Spleen (tissue), 11 donors: ENCODE measurements at regions not wholly inside any gene's neighbourhood (a gene's known extent, or its start where the extent isn't known, plus 50 kb on each side); places are given as distances from the start of the nearest gene placed in this dataset.

Source experiments
- DNase-seq: peaks from one replicate; pipeline ENCODE4 v3.0.0-alpha.2; 2020
- H3K27ac ChIP-seq, 8 donors: fragments of 200-600 bp; sonication (generic) in 7 of 8; 1 replicate in 4 of 8; 2 replicates in 4 of 8; pipeline versions ENCODE4 v1.5.0 to v1.8.0; 2016 to 2021; ENCODE audit warnings: inconsistent platforms in 4 of 8, mild to moderate bottlenecking in 4 of 8, moderate library complexity in 1 of 8
- H3K27me3 ChIP-seq, 7 donors: fragments of 200-600 bp; sonication (generic) in 6 of 7; replicated peaks in 1 of 7; 1 replicate in 4 of 7; 2 replicates in 3 of 7; pipeline versions ENCODE4 v1.5.0 to v1.8.0; 2016 to 2021; ENCODE audit warnings: inconsistent platforms in 3 of 7, mild to moderate bottlenecking in 1 of 7
- H3K36me3 ChIP-seq, 6 donors: fragments of 200-600 bp; sonication (generic) in 5 of 6; 1 replicate in 4 of 6; 2 replicates in 2 of 6; pipeline versions ENCODE4 v1.5.0 to v1.8.0; 2016 to 2021; ENCODE audit warnings: inconsistent platforms in 2 of 6
- H3K4me1 ChIP-seq, 6 donors: fragments of 200-600 bp; sonication (generic) in 5 of 6; 1 replicate in 3 of 6; 2 replicates in 3 of 6; pipeline versions ENCODE4 v1.5.0 to v1.8.0; 2016 to 2021; ENCODE audit warnings: inconsistent platforms in 3 of 6
- H3K4me3 ChIP-seq, 8 donors: fragments of 200-600 bp; sonication (generic) in 7 of 8; 1 replicate in 4 of 8; 2 replicates in 4 of 8; pipeline versions ENCODE4 v1.5.0 to v1.8.0; 2016 to 2021; ENCODE audit warnings: inconsistent platforms in 4 of 8, mild to moderate bottlenecking in 4 of 8, moderate library complexity in 2 of 8
- H3K9me3 ChIP-seq, 8 donors: fragments of 200-600 bp; sonication (generic) in 7 of 8; 1 replicate in 4 of 8; 2 replicates in 4 of 8; pipeline versions ENCODE4 v1.5.0 to v1.8.0; 2016 to 2021; ENCODE audit warnings: inconsistent platforms in 4 of 8
- CTCF ChIP-seq, 11 experiments: fragments of 200-600 bp in 7 of 11; fragments of 450-650 bp in 4 of 11; sonication (generic) in 4 of 11; IDR thresholded peaks in 8 of 11; conservative IDR thresholded peaks in 3 of 11; 1 replicate in 7 of 11; 2 replicates in 4 of 11; pipeline versions ENCODE4 v1.4.0 to v1.8.0; 2016 to 2021; ENCODE audit warnings: antibody characterized with exemption in 11 of 11, inconsistent platforms in 4 of 11, mild to moderate bottlenecking in 1 of 11
- POLR2A ChIP-seq, 3 donors: fragments of 450-650 bp; IDR thresholded peaks; one replicate each; pipeline ENCODE4 v1.5.1; 2017; ENCODE audit warnings: antibody characterized with exemption in 3 of 3, mild to moderate bottlenecking in 1 of 3
- POLR2AphosphoS5 ChIP-seq, 3 donors: sonication (generic); formaldehyde crosslinking; IDR thresholded peaks; one replicate each; pipeline ENCODE4 v1.5.1; 2017; ENCODE audit warnings: antibody characterized with exemption in 3 of 3
- WGBS, 5 donors: extraction: QIAGEN DNeasy Blood & Tissue Kit in 3 of 5; methylation state at CpG; one replicate each; pipeline versions ENCODE4 v1.1.5 to v1.1.7; 2013 to 2018; 5-methylcytosine and 5-hydroxymethylcytosine counted together
- intact Hi-C: fragments of 100-400 bp; cut with DNase I; formaldehyde crosslinking; loops from one replicate; pipeline ENCODE4 v1.15.0; 2023; ENCODE audit warnings: low total_unique reads
- donor health status: healthy with polysubstance abuse.
- donor health status: DM: no; HTN: no; CAD: no; lungs with moderate emphysema.
- donor health status: DM: no; HTN: no; CAD: no.
- donor health status: Bipolar disorder and iron deficiency.
- donor health status: healthy.
- donor health status: DM: no; HTN: no; CAD: no.
- donor health status: DM: yes; HTN: yes; CAD: no.

GRCh38 chr2:216583147-216583546, 50.1 kb upstream of the IGFBP2 start:
- intact Hi-C loops = no loop called here
- 82 to 90% (median 84%) methylated on average over 8 of the region's 8 CpGs for WGBS, 5 donors
- Histone ChIP-seq H3K9me3 (peaks cover 0 to 4% (median 0%) of the 10 kb centered on the region in 8 donors), H3K36me3 (no peaks in the 10 kb centered on the region), H3K27ac (no peak overlapping the region), H3K4me3 (no peak overlapping the region), H3K4me1 (peaks cover 0 to 13% (median 4%) of the 10 kb centered on the region in 6 donors), H3K27me3 (peaks cover 0 to 25% (median 0%) of the 10 kb centered on the region in 7 donors)
- no peak for DNase-seq
- TF ChIP-seq POLR2AphosphoS5 (IDR thresholded peaks at IDR 0.05) = no peak
- TF ChIP-seq POLR2A (IDR thresholded peaks at IDR 0.05) = no peak
- TF ChIP-seq CTCF (IDR thresholded peaks at IDR 0.05 in 8 of 11, conservative IDR thresholded peaks at IDR 0.05 in 3 of 11) = no peak
